ENCODE measurements at regions not wholly inside any gene's neighbourhood (a gene's known extent, or its start where the extent isn't known, plus 50 kb on each side); places are given as distances from the start of the nearest gene placed in this dataset.

DNA sequence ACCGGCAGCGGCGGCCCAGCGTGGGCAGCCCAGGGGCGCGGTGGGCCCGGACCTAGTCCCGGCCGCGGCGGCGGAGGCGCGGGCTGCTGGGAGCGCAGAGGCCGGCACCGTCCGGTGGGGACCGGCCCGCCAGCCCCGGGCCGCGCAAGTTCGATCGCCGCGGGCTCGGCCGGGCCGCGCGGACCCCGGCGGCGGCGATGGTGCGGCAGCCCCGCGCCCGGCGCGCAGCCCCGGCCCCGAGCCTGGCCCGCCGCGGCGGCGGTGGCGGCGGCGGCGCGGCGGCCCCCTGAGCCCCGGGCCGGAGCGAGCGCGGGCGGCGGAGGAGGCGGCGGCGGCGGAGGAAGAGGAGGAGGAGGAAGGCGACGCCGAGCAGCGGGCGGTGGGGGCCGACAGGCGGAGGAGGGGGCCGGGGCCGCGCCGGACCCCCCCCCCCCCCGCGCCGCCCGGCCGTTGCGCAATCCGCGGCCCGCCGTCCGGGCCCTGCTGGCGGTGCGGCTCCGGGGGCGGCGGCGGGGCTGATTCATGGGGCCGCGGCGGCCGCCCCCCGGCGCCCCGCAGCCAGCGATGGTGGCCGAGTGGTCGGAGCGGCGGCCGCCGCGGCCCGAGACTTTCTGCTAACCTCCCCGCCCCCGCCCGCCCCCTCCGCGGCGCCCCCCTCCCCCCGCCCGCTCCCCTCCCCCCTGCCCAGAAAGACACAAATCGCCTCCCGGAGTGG, 1251.9 kb downstream of the BRD1 start:
- H3K9me3 ChIP-seq: peaks cover 0 to 6% (median 4%) of the 10 kb centered on the region in 4 donors
- H3K27me3 ChIP-seq: peaks cover 14 to 66% (median 29%) of the 10 kb centered on the region in 3 donors
- TF ChIP-seq EP300 (IDR thresholded peaks at IDR 0.05): no peak
- TF ChIP-seq, protein P1, sequence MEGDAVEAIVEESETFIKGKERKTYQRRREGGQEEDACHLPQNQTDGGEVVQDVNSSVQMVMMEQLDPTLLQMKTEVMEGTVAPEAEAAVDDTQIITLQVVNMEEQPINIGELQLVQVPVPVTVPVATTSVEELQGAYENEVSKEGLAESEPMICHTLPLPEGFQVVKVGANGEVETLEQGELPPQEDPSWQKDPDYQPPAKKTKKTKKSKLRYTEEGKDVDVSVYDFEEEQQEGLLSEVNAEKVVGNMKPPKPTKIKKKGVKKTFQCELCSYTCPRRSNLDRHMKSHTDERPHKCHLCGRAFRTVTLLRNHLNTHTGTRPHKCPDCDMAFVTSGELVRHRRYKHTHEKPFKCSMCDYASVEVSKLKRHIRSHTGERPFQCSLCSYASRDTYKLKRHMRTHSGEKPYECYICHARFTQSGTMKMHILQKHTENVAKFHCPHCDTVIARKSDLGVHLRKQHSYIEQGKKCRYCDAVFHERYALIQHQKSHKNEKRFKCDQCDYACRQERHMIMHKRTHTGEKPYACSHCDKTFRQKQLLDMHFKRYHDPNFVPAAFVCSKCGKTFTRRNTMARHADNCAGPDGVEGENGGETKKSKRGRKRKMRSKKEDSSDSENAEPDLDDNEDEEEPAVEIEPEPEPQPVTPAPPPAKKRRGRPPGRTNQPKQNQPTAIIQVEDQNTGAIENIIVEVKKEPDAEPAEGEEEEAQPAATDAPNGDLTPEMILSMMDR (IDR thresholded peaks at IDR 0.05): no peak
- TF ChIP-seq POLR2A (IDR thresholded peaks at IDR 0.05): no peak
- no peak for TF ChIP-seq POLR2AphosphoS5 (IDR thresholded peaks at IDR 0.05)
- peaks cover 3 to 27% (median 14%) of the 10 kb centered on the region in 4 donors for H3K4me1 ChIP-seq
- WGBS, 5 donors: 0 to 7% (median 2%) methylated on average over 3 to 107 of the region's 120 CpGs
- no peak overlapping the region for H3K27ac ChIP-seq
- peak overlapping the region; percentile 28 to 45 (median 37) for H3K4me3 ChIP-seq
- intact Hi-C loops (cut with DNase I; ENCODE audit: low total_unique reads): loop anchor here (10.0 kb wide), 2 partner anchors 729 to 1059 kb away; no protein-coding TSS in a partner anchor
- no peak for DNase-seq
- no peaks in the 10 kb centered on the region for H3K36me3 ChIP-seq

DNA sequence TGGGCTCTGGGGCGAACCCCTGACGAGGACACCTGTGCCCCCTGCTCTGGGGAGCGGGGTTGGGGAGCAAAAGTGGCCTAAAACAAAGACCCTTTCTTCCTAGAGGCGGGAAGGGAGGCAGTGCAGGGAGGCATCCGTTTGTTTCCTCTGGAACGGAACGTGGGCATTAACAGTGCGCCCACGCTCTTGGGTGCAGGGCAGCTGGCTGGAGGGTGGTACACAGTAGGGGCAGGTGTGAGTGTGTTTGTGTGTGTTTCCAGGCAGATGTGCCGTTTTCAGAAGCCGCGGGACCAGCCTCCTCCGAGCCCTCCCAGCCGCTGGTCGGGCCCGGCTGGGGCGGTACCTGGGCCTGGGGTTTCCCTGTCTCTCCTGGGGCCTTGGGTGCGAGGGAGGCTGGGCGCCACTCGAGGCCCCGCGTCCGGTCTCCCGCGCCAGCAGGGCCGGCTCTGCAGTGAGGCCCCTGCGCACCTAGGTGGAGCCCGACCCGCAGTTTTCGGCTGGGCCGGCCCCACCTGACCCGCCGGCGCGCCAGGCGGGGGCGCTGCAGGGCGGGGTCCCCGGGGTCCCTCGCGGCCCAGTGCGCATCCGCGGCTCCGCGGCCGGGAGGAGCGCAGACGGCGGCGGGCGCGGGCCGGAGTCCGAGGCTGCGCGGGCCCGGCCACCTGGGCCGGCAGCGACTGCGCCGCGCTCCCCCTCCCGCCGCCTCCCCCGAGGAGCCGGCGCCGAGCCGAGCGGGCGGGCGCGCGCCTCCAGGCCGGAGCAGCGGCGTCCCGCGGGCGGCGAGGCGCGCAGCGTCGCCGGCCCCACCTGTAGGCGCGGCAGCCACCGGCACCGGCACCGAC, 1252.7 kb downstream of the BRD1 start:
- 8 to 34% (median 12%) methylated on average over 23 to 92 of the region's 92 CpGs for WGBS, 5 donors
- Histone ChIP-seq H3K27ac (no peak overlapping the region), H3K4me3 (peak overlapping the region in 2 of 4 donors; percentile 9 to 18), H3K36me3 (no peaks in the 10 kb centered on the region), H3K4me1 (peaks cover 3 to 26% (median 14%) of the 10 kb centered on the region in 4 donors), H3K9me3 (peaks cover 0 to 12% (median 11%) of the 10 kb centered on the region in 4 donors), H3K27me3 (peaks cover 14 to 66% (median 29%) of the 10 kb centered on the region in 3 donors)
- TF ChIP-seq POLR2A (IDR thresholded peaks at IDR 0.05) (no peak), POLR2AphosphoS5 (IDR thresholded peaks at IDR 0.05) (no peak), EP300 (IDR thresholded peaks at IDR 0.05) (no peak)
- TF ChIP-seq, protein P1 (IDR thresholded peaks at IDR 0.05): peak in 2 of 7 experiments; percentile 34 to 50
- DNase-seq: peak in 1 of 2 donors; percentile 87
- intact Hi-C loops (cut with DNase I; ENCODE audit: low total_unique reads): loop anchor here (10.0 kb wide), 2 partner anchors 730 to 1060 kb away; no protein-coding TSS in a partner anchor

- TF ChIP-seq, protein P1 (IDR thresholded peaks at IDR 0.05): no peak
- no peak for TF ChIP-seq POLR2A (IDR thresholded peaks at IDR 0.05)
- TF ChIP-seq EP300 (IDR thresholded peaks at IDR 0.05): no peak
- no peak for TF ChIP-seq POLR2AphosphoS5 (IDR thresholded peaks at IDR 0.05)
- peaks cover 14 to 67% (median 29%) of the 10 kb centered on the region in 3 donors for H3K27me3 ChIP-seq
- DNase-seq: no peak
Observed at GRCh38 chr22:48573766-48574165, 1253.9 kb downstream of the BRD1 start.

GRCh38 chr22:48572951-48573350, 1254.7 kb downstream of the BRD1 start:
- intact Hi-C loops (cut with DNase I; ENCODE audit: low total_unique reads): loop anchor here (10.0 kb wide), 2 partner anchors 732 to 1062 kb away; no protein-coding TSS in a partner anchor
- Histone ChIP-seq H3K27me3 (peaks cover 14 to 65% (median 29%) of the 10 kb centered on the region in 3 donors), H3K27ac (no peak overlapping the region), H3K36me3 (no peaks in the 10 kb centered on the region), H3K9me3 (peaks cover 0 to 16% (median 12%) of the 10 kb centered on the region in 4 donors), H3K4me1 (peaks cover 3 to 17% (median 14%) of the 10 kb centered on the region in 4 donors), H3K4me3 (no peak overlapping the region)
- 56 to 82% (median 68%) methylated on average over 4 of the region's 4 CpGs for WGBS, 5 donors
- DNase-seq: no peak
- TF ChIP-seq POLR2A (IDR thresholded peaks at IDR 0.05) (no peak), POLR2AphosphoS5 (IDR thresholded peaks at IDR 0.05) (no peak)
- TF ChIP-seq, protein P1 (IDR thresholded peaks at IDR 0.05): no peak

More at GRCh38 chr22:48573766-48574165, 1253.9 kb downstream of the BRD1 start:
- no peaks in the 10 kb centered on the region for H3K36me3 ChIP-seq
- no peak overlapping the region for H3K4me3 ChIP-seq
- H3K27ac ChIP-seq: no peak overlapping the region
- WGBS, 5 donors: 77 to 86% (median 77%) methylated on average over 4 of the region's 4 CpGs
- H3K9me3 ChIP-seq: peaks cover 0 to 16% (median 12%) of the 10 kb centered on the region in 4 donors
- intact Hi-C loops (cut with DNase I; ENCODE audit: low total_unique reads): loop anchor here (10.0 kb wide), 2 partner anchors 731 to 1061 kb away; no protein-coding TSS in a partner anchor
- H3K4me1 ChIP-seq: peaks cover 3 to 17% (median 14%) of the 10 kb centered on the region in 4 donors
